GM19468 (cell line): ENCODE measurements at regions not wholly inside any gene's neighbourhood (a gene's known extent, or its start where the extent isn't known, plus 50 kb on each side); places are given as distances from the start of the nearest gene placed in this dataset.

Experiments used
- ATAC-seq: cut with Tn5 transposase; IDR thresholded peaks from one replicate; pipeline ENCODE4 v1.9.1; 2021; ENCODE audit warnings: mild to moderate bottlenecking, moderate library complexity, moderate number of reproducible peaks; ENCODE audit not compliant: unreplicated experiment; ENCODE audit errors: extremely low read depth

GRCh38 chr13:22320991-22321390, 650.1 kb downstream of the FGF9 start:
- ATAC-seq: no peak

DNA sequence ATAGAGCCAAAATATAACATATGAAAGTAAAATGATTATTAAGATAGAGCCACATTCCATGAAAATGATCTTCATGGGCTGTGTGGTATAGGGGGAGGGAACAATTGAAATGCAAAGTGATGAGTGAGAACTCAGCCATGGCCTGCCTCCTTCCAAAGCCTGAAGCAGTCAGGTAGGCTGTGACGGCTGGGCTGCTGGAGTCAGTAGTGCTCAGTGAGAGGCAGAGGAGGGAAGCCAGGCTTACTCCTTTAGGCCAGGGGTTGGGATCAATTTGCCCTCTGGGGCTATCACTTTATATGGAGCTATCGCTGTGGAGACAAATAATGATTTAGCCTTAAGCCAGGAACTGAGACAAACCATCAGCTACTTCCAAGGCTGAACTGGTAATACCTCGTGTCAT, 654.9 kb downstream of the FGF9 start:
- ATAC-seq: no peak

DNA sequence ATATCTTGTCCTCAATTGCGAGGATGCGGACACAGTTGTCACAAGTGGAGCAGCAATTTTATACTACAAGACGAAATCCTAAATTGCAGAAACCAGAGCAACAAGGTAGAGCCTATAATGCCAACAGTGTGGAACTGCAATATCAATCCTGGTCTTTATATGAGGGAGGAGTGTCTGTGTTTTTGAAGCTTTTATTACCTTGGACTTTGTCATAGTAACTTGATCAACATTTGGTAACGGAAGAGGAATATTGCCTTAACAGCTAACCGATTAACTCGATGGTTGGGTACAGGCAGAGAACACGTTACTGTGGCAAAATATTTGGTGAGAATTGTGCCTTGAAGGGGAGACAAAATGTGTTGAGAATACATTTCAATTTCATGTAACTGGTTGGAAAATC, 661.5 kb downstream of the FGF9 start:
- no peak for ATAC-seq

DNA sequence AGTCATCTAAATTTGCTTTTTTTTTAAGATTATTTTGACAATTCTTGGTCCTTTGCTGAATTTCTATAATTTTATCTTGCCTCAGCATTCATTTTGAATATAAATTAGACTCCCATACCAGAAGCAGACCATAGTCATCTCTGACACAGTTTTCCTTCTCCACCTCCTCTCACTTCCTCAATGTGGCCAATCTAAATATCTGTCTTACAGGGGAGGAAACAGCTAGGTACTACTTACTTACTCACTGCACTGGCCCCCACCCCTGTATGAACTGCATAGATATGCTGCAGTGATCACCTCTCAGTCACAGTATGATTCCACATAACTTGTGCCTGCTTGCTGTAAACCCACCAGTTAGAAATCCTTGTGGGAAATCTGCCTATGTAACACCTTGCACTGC, 665.6 kb downstream of the FGF9 start:
- no peak for ATAC-seq

DNA sequence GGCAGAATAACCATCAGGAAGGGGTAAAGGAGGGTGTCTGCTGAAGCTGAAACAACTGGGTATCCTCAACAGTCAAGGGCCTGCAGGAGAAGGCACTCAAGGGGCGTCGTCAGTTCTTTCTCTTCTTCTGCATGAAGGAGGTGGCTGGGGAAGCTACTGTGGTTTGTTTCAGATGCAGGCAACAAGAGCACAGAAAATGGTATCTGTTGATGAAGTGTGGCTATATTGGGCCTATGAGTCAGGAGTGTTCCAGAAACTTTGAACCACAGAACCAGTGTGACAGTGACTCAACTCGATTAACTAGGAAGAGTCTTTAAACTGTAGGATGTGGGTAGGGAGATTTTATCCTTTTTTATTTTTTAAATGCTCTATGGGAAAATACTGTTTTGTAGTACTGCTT, 686.3 kb downstream of the FGF9 start:
- ATAC-seq: no peak

DNA sequence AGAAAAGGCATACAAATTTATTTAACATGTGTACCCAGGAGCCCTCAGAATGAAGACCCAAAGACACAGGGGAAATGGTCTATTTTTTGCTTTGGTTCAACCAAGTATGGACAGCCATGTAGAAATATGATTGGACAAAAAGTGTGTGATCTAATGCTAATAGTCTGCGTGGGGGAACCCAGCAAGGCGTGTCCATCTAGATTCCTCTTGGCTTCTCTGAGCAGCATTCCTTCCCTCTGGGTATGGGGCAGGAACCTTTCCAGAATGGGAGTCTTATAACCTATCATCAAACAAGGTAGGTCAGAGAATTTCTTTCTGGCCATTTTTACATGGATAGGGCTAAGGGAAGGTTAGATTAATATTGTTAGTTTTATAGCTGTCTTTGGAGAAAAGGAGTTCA, 698.2 kb downstream of the FGF9 start:
- ATAC-seq: no peak

DNA sequence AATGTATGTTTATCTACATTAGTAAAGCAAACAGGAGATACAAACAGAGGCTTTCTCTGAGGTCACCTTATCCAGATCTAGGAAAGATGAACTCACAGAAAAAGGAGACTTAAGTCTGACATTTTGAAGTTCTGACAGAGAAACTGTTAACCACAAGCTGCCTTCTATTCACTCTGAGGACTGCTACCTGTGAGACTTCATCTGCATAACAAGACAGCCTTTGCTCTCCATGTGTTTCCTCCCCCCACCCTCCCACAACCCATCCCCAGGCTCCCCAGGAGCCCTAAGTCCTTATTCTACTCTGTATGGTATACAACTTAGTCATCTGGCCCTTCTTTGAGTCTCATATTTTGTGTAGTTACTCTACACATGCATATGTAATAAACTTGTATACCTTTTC, 699.0 kb downstream of the FGF9 start:
- no peak for ATAC-seq

- no peak for ATAC-seq
These were observed 701.4 kb downstream of the FGF9 start for GRCh38 chr13:22372261-22372660.

GRCh38 chr13:22375151-22375550, 704.3 kb downstream of the FGF9 start:
- no peak for ATAC-seq

DNA sequence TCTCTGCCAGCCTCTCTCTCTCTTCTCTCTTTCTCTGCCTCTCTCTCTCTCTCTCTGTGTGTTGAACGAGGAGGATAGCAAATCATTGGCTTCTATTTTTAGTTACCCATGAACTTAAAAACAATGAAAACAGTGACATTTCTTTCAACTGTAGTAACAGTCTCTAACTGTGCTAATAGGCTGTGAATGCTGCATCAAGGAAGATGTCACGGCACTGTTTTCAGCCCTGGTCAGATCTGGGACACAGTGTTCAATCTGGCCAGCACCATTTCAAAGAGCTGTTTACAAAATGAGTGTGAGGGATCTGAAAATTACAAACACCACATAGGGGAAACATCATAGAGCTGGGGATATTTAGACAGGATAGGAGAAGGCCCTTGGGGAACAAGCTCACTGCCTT, 717.0 kb downstream of the FGF9 start:
- ATAC-seq: no peak

DNA sequence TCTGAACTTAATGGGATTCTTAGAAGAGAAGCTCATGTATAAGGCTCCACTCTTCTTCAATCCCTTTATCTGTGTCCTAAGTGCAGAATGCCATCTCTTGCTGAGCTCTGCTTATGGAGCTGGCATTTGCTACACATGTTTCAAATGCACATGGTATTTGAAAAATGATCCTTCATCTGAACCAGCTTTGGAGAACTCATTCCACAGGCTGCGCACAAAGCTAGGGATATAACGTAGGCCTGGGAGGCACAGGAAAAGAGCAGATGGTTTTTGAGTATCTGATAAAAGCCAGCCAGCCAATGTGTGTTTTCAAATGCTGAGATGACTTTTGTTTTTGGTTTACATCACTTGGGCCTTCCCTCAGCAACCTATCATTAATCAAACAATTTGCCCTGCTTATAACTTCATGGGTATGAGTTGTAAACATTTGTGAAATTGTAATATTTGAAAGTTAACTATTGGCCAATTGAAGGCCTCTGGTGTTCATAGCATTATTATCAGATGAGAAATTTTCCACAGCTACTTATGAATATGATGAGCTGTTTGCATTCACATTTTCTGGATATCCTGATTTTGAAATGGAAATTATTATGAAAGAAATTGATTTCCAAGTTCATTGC, 729.0 kb downstream of the FGF9 start:
- ATAC-seq: no peak

- ATAC-seq: no peak
These were observed 731.8 kb downstream of the FGF9 start for GRCh38 chr13:22402682-22403081.

- ATAC-seq: no peak
These were observed 732.3 kb downstream of the FGF9 start for GRCh38 chr13:22403144-22403543.

DNA sequence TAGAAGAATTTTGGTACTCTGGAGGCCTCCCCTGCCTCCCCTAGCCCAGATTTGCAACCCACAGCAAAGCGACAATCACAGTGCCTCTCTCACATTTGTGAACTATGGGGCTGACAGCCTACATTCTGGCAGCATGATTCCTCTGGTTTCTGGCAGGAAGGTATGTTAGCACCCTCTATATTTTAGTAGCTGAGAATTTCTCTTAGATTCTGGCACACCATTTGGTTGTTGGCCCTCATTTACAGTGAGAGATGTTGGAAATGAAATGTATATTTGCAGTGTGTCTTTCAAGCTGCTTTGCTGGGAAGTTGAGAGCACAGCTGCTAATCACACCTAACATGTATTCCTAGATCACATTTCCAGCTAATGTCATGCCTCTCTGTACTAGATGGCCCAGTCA, 735.0 kb downstream of the FGF9 start:
- ATAC-seq: no peak

GRCh38 chr13:22412452-22412851, 741.6 kb downstream of the FGF9 start:
- no peak for ATAC-seq

GRCh38 chr13:22422023-22422422, 751.1 kb downstream of the FGF9 start:
- no peak for ATAC-seq

- no peak for ATAC-seq
These were observed 751.8 kb downstream of the FGF9 start for GRCh38 chr13:22422712-22423111.

DNA sequence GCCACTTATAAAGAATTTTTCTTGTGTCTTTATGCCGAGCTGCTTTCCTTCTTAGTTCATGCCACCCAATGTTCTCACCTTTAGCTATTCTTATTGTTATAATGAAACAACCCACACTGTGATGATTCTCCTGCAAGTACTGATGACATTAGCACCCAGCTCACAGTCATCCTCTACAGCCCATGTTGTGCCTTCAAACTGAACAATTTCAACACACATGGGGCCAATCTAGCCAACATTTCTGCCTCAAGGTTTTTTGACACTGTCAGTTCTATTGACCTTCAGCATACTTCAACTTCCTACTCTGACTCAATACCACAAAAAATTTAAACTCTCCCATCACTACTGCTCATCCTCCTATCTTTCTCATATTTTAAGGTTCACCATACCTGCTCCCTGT, 752.4 kb downstream of the FGF9 start:
- ATAC-seq: no peak

DNA sequence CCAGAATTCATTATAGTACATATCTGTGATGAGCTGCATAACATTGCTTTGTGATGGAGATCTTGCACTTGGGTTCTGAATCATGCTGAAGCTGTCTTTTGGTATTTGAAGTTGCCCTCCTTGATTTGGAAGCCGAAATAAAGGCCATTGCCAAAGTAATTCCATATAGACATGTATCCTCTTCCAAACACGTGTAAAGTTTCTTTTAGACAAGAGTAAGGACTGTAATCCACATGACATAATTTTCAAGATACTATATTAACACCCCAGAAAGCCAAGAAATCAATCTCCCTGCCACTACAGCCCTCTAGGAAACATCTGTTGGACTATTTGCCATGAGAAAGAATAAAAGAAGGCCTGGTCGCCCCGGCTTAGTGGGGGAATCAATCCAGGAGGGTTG, 754.2 kb downstream of the FGF9 start:
- ATAC-seq: no peak

DNA sequence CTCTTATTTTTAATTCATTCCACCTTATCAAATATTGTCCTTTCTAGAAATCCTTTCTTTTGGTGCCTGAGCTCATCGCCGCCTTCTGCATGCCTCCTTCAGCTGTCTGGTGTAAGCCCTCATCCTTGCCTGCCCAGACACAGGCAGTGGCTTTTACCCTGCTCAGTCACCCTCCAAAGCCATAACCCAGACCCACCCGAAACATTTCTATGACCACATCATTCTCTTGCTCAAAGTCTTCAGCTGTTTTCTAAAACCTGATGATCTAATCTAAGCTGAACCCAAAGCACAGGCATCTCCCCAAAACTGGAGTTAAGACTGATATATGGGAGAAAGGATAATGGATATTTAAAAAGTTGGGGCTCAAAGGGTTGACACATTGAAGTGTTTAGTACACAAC, 753.7 kb upstream of the SGCG start:
- ATAC-seq: no peak

GRCh38 chr13:22427783-22428182, 753.0 kb upstream of the SGCG start:
- ATAC-seq: no peak

DNA sequence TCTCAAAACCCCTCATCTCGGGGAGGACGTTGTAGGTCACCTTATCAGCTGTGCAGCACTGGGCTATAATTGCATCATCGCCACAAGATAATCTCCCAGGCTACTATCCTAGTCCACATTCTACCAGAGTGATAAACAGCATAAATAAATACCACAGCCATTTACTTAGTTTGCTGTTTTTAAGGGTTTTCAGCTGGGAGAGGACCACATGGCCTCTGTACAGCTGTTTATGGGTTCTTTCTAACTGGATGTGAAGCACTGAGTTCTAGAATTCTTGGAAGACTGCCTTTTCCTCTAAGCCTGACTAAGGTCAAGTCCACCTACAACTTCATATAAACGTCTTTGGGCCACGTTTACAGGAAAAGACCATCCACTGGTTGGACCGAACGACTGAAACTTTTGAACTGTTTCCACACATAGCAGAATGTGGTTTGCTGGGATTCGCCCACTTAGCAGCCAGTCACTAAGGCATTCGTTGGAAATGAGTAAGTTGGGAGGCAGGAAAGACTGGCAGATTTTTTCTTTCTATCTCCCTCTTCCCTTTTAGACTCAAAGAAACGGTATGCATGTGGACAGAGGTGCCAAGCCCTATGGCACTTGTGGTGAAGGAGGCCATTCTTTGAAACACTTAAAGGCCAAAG, 752.5 kb upstream of the SGCG start:
- no peak for ATAC-seq
